Globus pallidus (tissue), 1 donor: ENCODE measurements at regions not wholly inside any gene's neighbourhood (a gene's known extent, or its start where the extent isn't known, plus 50 kb on each side); places are given as distances from the start of the nearest gene placed in this dataset.

Experiments
- DNase-seq: peaks from one replicate; pipeline ENCODE4 v3.0.0-alpha.2; 2015; ENCODE audit warnings: low spot score

DNA sequence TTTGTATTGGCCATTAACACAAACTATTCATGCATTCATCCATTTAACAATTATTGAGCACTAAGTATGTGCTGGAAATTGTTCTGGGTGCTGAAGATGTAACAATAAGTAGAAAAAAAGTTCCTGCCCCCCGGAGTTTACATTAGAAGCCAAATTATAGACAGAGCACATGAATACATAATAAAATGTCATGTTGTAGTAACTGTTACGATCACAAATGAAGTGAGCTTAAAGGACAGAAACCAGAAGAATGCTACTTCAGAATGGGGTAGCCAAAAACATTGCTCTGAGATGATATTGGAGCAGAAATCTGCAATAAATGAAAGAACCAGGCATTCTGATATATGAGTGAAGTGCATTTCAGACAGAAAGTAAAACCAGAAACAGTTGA lies 256.0 kb upstream of the SETBP1 start:
- no peak for DNase-seq

DNA sequence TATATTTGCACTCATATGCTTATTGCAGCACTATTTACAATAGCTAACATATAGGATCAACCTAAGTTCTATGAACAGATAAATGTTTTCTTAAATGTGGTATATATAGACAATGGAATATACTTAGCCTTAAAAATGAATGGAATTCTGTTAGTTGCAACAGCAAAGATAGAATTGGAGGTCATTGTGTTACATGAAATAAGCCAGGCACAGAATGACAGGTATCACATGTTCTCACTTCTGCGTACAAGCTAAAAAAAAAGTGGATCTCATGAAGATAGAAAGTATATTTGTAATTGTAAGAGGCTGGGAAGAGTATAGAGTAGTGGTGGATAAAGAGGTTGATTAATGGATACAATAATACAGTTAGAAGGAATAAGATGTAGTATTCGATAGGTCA lies 255.5 kb upstream of the SETBP1 start:
- no peak for DNase-seq

- no peak for DNase-seq
Measured at GRCh38 chr18:44437603-44438002, 243.1 kb upstream of the SETBP1 start.

DNA sequence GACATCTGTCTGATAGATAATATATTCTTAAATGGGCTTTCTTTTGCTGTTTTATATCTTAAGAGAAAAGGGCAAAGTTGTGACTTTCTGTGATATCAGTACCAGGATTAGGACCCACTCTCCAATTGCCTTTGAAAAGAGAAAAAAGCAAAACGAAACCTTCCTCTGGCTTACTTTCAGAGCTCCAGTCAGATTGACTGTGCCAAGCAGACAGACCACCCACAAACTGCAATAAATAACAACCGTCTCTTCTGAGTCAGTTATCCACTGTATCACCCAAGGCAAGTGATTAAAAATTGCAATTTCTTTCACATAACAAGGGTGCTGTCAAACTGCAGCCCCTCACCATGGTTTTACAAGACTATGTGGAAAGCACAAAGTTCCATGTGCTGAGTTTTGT lies 230.5 kb upstream of the SETBP1 start:
- DNase-seq: no peak

GRCh38 chr18:44452346-44452745 lies 228.3 kb upstream of the SETBP1 start:
- no peak for DNase-seq

- no peak for DNase-seq
Measured at GRCh38 chr18:44453505-44453904, 227.2 kb upstream of the SETBP1 start.

DNA sequence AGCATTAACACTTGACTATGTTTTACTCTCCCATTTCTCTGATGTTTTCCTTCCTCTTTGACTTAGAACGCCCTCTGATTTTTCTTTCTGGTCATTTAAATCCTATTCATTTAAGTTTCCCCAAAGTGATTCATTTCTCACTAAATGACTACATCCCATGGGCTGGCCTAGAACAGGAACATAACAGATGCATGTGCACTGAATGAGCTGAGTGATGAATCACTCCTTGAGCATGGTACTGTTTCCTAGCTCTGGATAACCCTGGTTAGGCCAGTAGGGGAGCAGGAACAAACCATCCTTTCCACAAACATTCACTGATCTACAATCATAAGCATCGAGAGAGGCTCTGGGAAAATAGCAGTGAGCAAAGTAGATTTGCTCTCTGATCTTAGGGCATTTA lies 221.9 kb upstream of the SETBP1 start:
- no peak for DNase-seq

- no peak for DNase-seq
Measured at GRCh38 chr18:44464398-44465180, 216.1 kb upstream of the SETBP1 start.

DNA sequence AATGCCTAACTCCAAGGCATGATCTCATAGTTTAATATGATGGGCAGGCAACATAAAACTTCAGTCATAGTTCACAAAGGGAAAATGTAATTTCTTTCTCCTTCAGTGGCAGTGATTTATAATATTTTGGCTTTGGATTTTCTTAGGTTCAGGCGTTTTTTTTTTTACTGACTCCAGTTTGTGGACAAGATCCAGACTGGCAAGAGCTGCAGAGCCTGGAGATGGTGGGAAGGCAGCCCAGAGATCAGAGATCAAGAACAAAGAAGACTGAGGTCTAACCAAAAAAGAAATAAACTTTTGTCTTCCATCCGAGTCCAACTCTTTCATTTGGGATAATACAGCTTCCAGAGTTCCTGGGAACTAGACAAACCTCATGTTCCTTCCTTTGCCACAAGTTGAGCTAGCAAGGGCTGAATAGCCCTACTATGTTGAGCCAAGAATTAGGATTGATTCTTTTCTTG lies 215.3 kb upstream of the SETBP1 start:
- peak; percentile 26 for DNase-seq

- no peak for DNase-seq
Measured at GRCh38 chr18:44466997-44467396, 213.7 kb upstream of the SETBP1 start.

DNA sequence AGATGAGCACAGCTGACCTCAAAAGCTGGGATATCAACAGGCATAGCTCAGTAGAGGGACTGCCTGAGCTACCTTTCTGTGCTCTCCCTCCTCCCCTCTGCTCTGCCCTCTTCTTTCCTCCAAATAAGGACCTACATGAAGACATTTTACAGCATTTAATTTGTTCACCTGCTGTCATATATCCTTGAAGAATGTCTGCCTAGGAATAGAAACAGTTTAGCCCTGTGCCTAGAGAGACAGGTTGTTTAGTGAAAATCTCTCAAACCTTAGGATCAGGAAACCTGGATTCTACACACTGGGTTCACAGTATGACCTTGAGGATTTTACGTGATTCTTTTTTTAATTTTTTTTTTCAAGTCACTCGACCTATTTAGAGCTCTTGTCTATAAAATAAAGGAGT lies 213.0 kb upstream of the SETBP1 start:
- DNase-seq: no peak

GRCh38 chr18:44473394-44474066 lies 207.2 kb upstream of the SETBP1 start:
- no peak for DNase-seq

- DNase-seq: no peak
Measured at GRCh38 chr18:44474067-44474411, 206.6 kb upstream of the SETBP1 start.

DNA sequence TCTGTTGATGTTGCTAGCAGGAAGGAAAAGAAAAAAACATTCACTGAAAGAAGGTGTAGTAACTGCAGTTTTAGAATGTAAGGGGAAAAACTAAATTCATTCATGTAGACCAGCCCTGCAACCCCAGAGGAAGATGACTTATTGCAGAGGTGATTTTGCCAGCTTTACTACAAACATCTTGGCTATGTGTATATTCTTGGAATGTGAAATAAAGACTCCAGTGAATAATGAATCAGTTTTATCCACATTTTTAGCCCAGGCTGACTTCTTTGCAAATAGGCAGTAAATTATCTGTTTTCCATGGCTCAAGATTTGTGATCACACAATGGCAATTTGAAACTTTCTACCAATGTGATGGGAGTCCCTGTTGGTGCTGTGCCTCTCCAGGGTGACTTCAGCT lies 206.1 kb upstream of the SETBP1 start:
- DNase-seq: no peak

GRCh38 chr18:44482761-44483160 lies 197.9 kb upstream of the SETBP1 start:
- DNase-seq: no peak

- DNase-seq: no peak
Measured at GRCh38 chr18:44495151-44495550, 185.5 kb upstream of the SETBP1 start.

DNA sequence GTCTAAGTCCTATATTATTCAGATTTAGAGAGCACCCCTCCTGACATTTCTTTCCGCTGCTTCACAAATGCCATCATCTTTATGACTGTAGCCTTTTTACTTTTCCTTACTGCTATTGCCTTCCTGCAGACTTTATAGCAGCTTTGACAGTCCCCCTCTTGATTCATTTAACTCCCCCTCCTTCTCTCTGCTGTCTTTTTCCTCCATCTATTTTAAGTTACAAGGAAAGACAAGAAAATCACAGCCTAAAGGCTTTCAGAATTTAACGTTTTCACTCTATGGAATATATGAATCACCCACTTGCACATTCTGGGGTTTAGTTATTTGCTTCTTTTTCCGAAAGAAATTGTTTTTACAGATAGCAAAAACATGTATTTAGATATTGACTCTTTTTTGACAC lies 183.4 kb upstream of the SETBP1 start:
- no peak for DNase-seq

DNA sequence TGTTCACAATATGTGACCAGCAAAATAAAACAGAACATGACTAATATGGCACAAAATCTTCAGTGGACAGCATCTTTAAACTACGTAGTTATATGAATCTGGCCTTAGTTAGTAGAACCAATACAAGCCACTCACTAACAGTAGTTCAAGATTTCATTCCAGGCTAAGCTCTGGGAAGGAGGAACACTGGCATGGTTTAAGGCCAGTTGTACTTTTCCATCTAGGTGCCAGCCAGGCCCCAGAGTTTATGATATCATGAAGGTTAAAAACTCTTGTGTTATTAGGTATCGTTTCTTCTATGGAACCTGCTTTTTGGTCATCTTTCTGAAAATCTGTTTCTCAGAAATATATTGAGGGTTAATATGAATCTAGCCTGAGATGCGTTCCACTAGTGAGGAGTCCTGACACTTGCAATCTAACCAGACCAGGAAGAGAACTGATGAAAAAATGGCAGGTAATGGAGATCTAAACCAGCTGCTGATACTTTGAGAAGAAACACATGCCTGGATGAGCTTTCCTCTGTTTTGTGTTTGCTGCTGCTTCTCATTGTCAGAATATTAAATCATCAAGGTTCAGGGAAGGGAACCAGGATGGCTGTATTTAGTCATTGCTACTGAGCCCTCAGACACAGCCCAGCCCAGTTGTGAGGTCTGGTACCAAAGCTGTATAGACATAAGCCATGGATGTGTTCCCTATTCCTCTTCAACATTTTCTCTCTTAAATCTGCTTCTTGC lies 182.8 kb upstream of the SETBP1 start:
- no peak for DNase-seq

GRCh38 chr18:44500808-44501610 lies 179.7 kb upstream of the SETBP1 start:
- DNase-seq: no peak

- no peak for DNase-seq
Measured at GRCh38 chr18:44502221-44502620, 178.5 kb upstream of the SETBP1 start.

DNA sequence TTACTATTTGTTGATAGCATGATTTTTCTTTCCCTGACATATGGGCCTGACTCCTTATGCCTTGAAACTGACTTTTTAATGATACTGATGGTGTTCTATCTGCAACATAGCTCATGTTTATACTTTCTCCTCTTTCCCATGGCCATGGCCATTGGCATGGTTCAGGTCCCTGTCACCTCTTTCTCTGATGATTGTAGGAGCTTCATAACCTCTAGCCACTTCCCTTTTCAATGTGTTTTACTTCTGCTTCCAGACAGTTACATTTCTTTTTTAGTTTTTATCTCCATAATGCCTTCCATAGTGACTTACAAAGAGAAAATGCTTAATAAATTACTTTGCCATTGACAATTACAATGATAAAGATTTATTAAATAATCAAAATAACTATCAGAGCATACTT lies 177.9 kb upstream of the SETBP1 start:
- DNase-seq: no peak

DNA sequence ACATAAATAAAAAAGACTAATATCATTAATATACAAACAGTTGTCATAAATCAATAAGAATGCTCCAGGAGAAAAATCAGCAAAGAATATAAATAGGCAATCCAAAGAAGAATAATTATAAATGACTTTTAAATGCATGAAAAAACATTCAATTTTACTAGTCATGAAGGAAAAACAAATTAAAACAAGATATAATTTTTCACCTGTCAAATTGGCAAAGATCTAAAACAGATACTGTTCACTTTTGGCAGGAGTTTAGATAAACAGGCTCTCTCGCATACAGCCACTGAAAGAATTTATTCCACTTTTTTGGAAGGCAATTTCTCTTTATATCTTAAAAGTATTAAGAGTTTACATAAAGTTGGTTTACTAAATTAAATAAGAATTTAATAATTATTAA lies 176.8 kb upstream of the SETBP1 start:
- DNase-seq: no peak
